ENCODE measurements at regions not wholly inside any gene's neighbourhood (a gene's known extent, or its start where the extent isn't known, plus 50 kb on each side); places are given as distances from the start of the nearest gene placed in this dataset.
A peak's percentile ranks its signal among the peaks of the same experiment; 100 is the strongest.

GRCh38 chr14:56731187-56731586 lies 79.1 kb downstream of the OTX2 start:
- Histone ChIP-seq H3K18ac (ENCODE audit: extremely low read depth, low read length) (no peak overlapping the region), H2AFZ (ENCODE audit: low read length) (no peak overlapping the region), H4K20me1 (replicated peaks in 1 of 2; ENCODE audit: control insufficient read depth in 1 of 2, insufficient read depth in 2 of 2, low read length in 2 of 2) (no peaks in the 10 kb centered on the region), H3K4me2 (ENCODE audit: insufficient read depth in 1 of 2, low read depth in 2 of 2, low read length in 2 of 2) (peak overlapping the region; percentile 27 to 43; a peak in 2 of 4 replicates), H3K4me3 (ENCODE audit: extremely low read depth in 1 of 4, insufficient read depth in 2 of 4, low read depth in 3 of 4, low read length in 4 of 4) (peak overlapping the region in 1 of 4 experiments; percentile 6; a peak in 2 of 8 replicates), H3K4me1 (replicated peaks in 1 of 4; ENCODE audit: control insufficient read depth in 3 of 4, insufficient read depth in 4 of 4, low read length in 3 of 4) (peaks cover 5 to 24% (median 19%) of the 10 kb centered on the region in 4 experiments), H2BK15ac (ENCODE audit: low read length) (no peak overlapping the region), H3K14ac (ENCODE audit: insufficient read length) (no peak overlapping the region), H2BK5ac (ENCODE audit: low read depth, low read length) (no peak overlapping the region), H3K9me3 (ENCODE audit: insufficient read depth in 2 of 2, low read depth in 1 of 2, low read length in 1 of 2) (no peaks in the 10 kb centered on the region), H3K4ac (replicated peaks; ENCODE audit: insufficient read length, low read depth, low read length) (no peak overlapping the region), H3K79me1 (ENCODE audit: low read depth, low read length) (no peaks in the 10 kb centered on the region), H3K36me3 (ENCODE audit: control insufficient read depth in 2 of 4, insufficient read depth in 4 of 4, low read length in 3 of 4) (no peaks in the 10 kb centered on the region), H3K27ac (ENCODE audit: low read depth, low read length) (no peak overlapping the region), H3K56ac (replicated peaks; ENCODE audit: insufficient read length, low read depth, low read length) (no peak overlapping the region), H4K91ac (replicated peaks; ENCODE audit: insufficient read length, low read length) (no peak overlapping the region), H4K8ac (ENCODE audit: extremely low read depth, insufficient read depth, low read length) (no peak overlapping the region), H2BK20ac (ENCODE audit: low read length) (no peak overlapping the region), H2AK5ac (ENCODE audit: low read depth, low read length) (no peak overlapping the region), H3K23me2 (ENCODE audit: low read depth, low read length) (no peaks in the 10 kb centered on the region), H3K79me2 (ENCODE audit: control insufficient read depth in 1 of 2, insufficient read depth in 2 of 2, low read length in 2 of 2) (no peaks in the 10 kb centered on the region), H2BK12ac (ENCODE audit: low read depth, low read length) (no peak overlapping the region; the same call in 1 of the 2 replicates), H2BK120ac (replicated peaks; ENCODE audit: low read depth, low read length) (no peak overlapping the region), H4K5ac (ENCODE audit: insufficient read length, low read depth, low read length) (no peak overlapping the region), H3K27me3 (replicated peaks in 1 of 4; ENCODE audit: control insufficient read depth in 3 of 4, extremely low read depth in 1 of 4, insufficient read depth in 3 of 4, low read length in 3 of 4) (peaks cover 0 to 12% (median 10%) of the 10 kb centered on the region in 4 experiments; a peak in 4 of 7 replicates), H3K23ac (ENCODE audit: insufficient read length) (no peak overlapping the region), H3K9ac (replicated peaks in 1 of 4; ENCODE audit: extremely low read depth in 1 of 4, low read depth in 3 of 4, low read length in 3 of 4) (no peak overlapping the region)
- CTCF ChIA-PET (ENCODE audit: partially characterized antibody): interaction anchor here (0.9 to 2.2 kb wide), 9 partner anchors 9 to 451 kb away, joined by 3 to 7 read pairs (median 4); partner anchors contain the start of gene TMEM260
- FAIRE-seq: peak; percentile 55
- 61% methylated on average over 3 of the region's 4 CpGs; no CpG with 5 or more reads in 1 of the 2 experiments for WGBS, 2 experiments (ENCODE audit: extremely low coverage in 1 of 2, insufficient coverage in 1 of 2, insufficient read length in 1 of 2, insufficient replicate concordance in 2 of 2, low coverage in 1 of 2, low lambda C conversion rate in 2 of 2, missing lambda C conversion rate in 1 of 2)
- POLR2A ChIA-PET (ENCODE audit: partially characterized antibody): interaction anchor here (1.1 kb wide), 2 partner anchors 11 to 74 kb away, joined by 3 read pairs; no protein-coding TSS in a partner anchor
- DNase-seq (ENCODE audit: low read depth in 1 of 2, low spot score in 2 of 2): no peak
- no peak for TF ChIP-seq GABPA (IDR thresholded peaks at IDR 0.05; ENCODE audit: borderline replicate concordance, insufficient read depth, low read length)
- no peak for TF ChIP-seq POLR2A (IDR thresholded peaks at IDR 0.05; ENCODE audit: control extremely low read depth in 1 of 2, low read depth in 2 of 2, low read length in 2 of 2)
- no peak for TF ChIP-seq CREB1 (IDR thresholded peaks at IDR 0.05)
- TF ChIP-seq, protein P1, sequence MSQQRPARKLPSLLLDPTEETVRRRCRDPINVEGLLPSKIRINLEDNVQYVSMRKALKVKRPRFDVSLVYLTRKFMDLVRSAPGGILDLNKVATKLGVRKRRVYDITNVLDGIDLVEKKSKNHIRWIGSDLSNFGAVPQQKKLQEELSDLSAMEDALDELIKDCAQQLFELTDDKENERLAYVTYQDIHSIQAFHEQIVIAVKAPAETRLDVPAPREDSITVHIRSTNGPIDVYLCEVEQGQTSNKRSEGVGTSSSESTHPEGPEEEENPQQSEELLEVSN (IDR thresholded peaks at IDR 0.05): no peak
- no peak for TF ChIP-seq BACH1 (IDR thresholded peaks at IDR 0.05; ENCODE audit: low read length)
- no peak for TF ChIP-seq ZNF274 (IDR thresholded peaks at IDR 0.05; ENCODE audit: borderline replicate concordance, extremely low read depth, low read length)
- TF ChIP-seq SUZ12 (IDR thresholded peaks at IDR 0.05; ENCODE audit: low read length): no peak
- TF ChIP-seq CHD1 (IDR thresholded peaks at IDR 0.05; ENCODE audit: low read depth, low read length): no peak
- TF ChIP-seq ATF2 (IDR thresholded peaks at IDR 0.05; ENCODE audit: low read length): no peak

Measured in H1 (cell line).